ENCODE measurements at regions not wholly inside any gene's neighbourhood (a gene's known extent, or its start where the extent isn't known, plus 50 kb on each side); places are given as distances from the start of the nearest gene placed in this dataset.

DNA sequence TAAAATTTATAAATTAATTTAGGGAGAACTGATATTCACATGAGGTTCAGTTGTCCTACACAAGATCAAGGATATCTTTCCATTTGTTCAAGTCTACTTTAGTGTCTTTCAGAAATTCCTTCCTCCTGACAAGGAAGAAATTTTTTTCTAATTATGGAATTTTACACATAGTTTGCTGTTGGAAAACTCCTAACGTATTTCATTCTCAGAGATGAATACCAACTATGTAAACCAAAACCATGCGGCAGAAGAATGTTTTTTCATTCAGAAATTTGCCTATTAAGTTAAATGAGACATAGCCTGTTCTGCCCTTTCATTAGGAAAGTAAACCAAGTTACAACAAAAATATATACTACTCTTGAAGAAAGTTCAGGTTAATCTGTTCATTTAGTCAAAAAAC is 111.2 kb upstream of the PRDM1 start:
- no peak for TF ChIP-seq MEF2A (IDR thresholded peaks at IDR 0.05; ENCODE audit: borderline replicate concordance, low read depth)
- no peak for TF ChIP-seq GATA2 (CRISPR knock-in tag; IDR thresholded peaks at IDR 0.05)
- TF ChIP-seq SMC3 (IDR thresholded peaks at IDR 0.05; ENCODE audit: low read depth, low read length): no peak
- TF ChIP-seq RFX5 (IDR thresholded peaks at IDR 0.05; ENCODE audit: low read length): no peak
- no peak for TF ChIP-seq RAD21 (IDR thresholded peaks at IDR 0.05; ENCODE audit: low read length)
- TF ChIP-seq, protein P1, sequence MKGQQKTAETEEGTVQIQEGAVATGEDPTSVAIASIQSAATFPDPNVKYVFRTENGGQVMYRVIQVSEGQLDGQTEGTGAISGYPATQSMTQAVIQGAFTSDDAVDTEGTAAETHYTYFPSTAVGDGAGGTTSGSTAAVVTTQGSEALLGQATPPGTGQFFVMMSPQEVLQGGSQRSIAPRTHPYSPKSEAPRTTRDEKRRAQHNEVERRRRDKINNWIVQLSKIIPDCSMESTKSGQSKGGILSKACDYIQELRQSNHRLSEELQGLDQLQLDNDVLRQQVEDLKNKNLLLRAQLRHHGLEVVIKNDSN (IDR thresholded peaks at IDR 0.05; ENCODE audit: borderline replicate concordance, low read depth): no peak
- no peak for TF ChIP-seq FOXJ3 (CRISPR knock-in tag; IDR thresholded peaks at IDR 0.05)
- TF ChIP-seq RCOR1 (IDR thresholded peaks at IDR 0.05; ENCODE audit: low read length): no peak
- Histone ChIP-seq H3K4me2 (no peak overlapping the region), H3K36me3 (replicated peaks in 1 of 2; ENCODE audit: control insufficient read depth in 1 of 2, insufficient read depth in 2 of 2, low read length in 1 of 2) (no peaks in the 10 kb centered on the region), H3F3A (replicated peaks; ENCODE audit: insufficient read depth) (peaks cover 4% of the 10 kb centered on the region), H2AFZ (ENCODE audit: low read depth) (no peak overlapping the region), H3K9ac (no peak overlapping the region), H3K27ac (ENCODE audit: low read depth in 2 of 2, low read length in 1 of 2) (no peak overlapping the region), H3K9me3 (peaks cover 10% of the 10 kb centered on the region; the same call in 1 of the 2 replicates), H3K4me1 (ENCODE audit: control insufficient read depth in 1 of 2, insufficient read depth in 2 of 2, low read depth in 1 of 2, low read length in 1 of 2) (no peaks in the 10 kb centered on the region), H3K79me2 (ENCODE audit: insufficient read depth) (no peaks in the 10 kb centered on the region), H3K9me2 (no peaks in the 10 kb centered on the region), H3K27me3 (ENCODE audit: insufficient read depth) (no peaks in the 10 kb centered on the region), H3K4me3 (ENCODE audit: low read depth in 2 of 2, low read length in 1 of 2) (no peak overlapping the region), H4K20me1 (ENCODE audit: insufficient read depth) (no peaks in the 10 kb centered on the region)
- no peak for DNase-seq
- 26% methylated on average over 2 of the region's 2 CpGs for WGBS (ENCODE audit: low lambda C conversion rate)
- CTCF ChIA-PET: no interaction called here
- POLR2A ChIA-PET: no interaction called here

DNA sequence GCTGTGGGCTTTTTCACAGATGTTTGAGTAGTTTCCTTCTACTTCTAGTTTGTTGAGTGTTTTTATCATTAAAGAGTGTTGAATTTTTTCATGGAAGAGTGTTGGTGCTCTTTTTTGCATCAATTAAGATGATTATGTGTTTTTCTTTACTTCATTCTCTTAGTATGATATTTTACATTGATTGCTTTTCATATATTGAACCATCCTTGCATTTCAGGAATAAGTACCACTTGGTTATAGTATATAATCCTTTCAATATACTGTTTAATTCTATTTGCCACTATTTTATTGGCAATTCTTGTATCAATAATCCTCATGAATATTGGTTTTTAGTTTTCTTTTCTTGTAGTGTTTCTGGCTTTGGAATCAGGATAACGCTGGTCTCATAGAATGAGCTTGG is 113.7 kb upstream of the PRDM1 start:
- Histone ChIP-seq H3F3A (replicated peaks; ENCODE audit: insufficient read depth) (no peaks in the 10 kb centered on the region), H4K20me1 (ENCODE audit: insufficient read depth) (no peaks in the 10 kb centered on the region), H2AFZ (ENCODE audit: low read depth) (no peak overlapping the region), H3K36me3 (replicated peaks in 1 of 2; ENCODE audit: control insufficient read depth in 1 of 2, insufficient read depth in 2 of 2, low read length in 1 of 2) (no peaks in the 10 kb centered on the region), H3K4me1 (ENCODE audit: control insufficient read depth in 1 of 2, insufficient read depth in 2 of 2, low read depth in 1 of 2, low read length in 1 of 2) (no peaks in the 10 kb centered on the region), H3K9me2 (no peaks in the 10 kb centered on the region), H3K4me3 (ENCODE audit: low read depth in 2 of 2, low read length in 1 of 2) (no peak overlapping the region), H3K9me3 (peaks cover 10% of the 10 kb centered on the region; the same call in 1 of the 2 replicates), H3K27me3 (ENCODE audit: insufficient read depth) (no peaks in the 10 kb centered on the region), H3K9ac (no peak overlapping the region), H3K27ac (ENCODE audit: low read depth in 2 of 2, low read length in 1 of 2) (no peak overlapping the region), H3K4me2 (no peak overlapping the region), H3K79me2 (ENCODE audit: insufficient read depth) (no peaks in the 10 kb centered on the region)
- DNase-seq: no peak
- ChIA-PET CTCF (no interaction called here), POLR2A (no interaction called here)
- 32% methylated on average over 1 of the region's 1 CpG for WGBS (ENCODE audit: low lambda C conversion rate)
- TF ChIP-seq NFIC (IDR thresholded peaks at IDR 0.05; ENCODE audit: borderline replicate concordance): no peak
- TF ChIP-seq, protein P2, sequence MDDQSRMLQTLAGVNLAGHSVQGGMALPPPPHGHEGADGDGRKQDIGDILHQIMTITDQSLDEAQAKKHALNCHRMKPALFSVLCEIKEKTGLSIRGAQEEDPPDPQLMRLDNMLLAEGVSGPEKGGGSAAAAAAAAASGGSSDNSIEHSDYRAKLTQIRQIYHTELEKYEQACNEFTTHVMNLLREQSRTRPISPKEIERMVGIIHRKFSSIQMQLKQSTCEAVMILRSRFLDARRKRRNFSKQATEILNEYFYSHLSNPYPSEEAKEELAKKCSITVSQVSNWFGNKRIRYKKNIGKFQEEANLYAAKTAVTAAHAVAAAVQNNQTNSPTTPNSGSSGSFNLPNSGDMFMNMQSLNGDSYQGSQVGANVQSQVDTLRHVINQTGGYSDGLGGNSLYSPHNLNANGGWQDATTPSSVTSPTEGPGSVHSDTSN (IDR thresholded peaks at IDR 0.05): no peak
- TF ChIP-seq SMC3 (IDR thresholded peaks at IDR 0.05; ENCODE audit: low read depth, low read length): no peak

DNA sequence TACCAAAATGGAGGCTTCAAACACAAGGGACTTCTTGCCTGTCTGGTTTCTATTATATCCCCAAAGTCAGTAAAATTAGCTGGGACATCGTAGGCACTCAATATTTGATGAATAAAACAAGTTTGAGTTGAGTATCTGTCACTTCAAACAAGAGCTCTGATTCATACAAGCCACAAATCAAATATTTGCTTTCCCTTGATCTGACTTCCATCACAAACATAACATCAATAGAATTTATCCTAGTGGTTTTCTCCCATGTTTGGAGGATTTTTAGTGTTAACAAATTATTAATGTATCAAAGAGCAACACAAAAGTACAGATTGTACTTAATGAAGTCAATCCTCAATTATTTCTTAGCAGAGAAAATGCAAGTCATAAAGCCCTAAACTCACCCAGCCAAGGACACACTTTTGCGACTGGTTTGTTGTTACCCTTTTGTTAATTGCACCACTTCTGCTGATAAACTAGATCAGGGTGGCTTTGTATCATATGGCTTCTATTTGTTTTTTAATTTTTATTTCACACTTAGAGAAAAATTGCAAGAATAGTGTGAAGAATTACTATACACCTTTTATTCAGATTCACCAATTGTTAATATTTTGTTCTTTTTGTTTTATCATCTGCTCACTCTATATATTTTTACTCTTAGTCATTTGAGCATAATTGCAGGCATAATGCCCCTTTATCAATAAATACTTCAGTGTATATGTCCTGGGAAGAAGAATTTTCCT is 117.4 kb upstream of the PRDM1 start:
- Histone ChIP-seq H3K79me2 (ENCODE audit: insufficient read depth) (no peaks in the 10 kb centered on the region), H3K4me2 (no peak overlapping the region), H3K9me3 (peaks cover 10% of the 10 kb centered on the region; the same call in 1 of the 2 replicates), H3F3A (replicated peaks; ENCODE audit: insufficient read depth) (no peaks in the 10 kb centered on the region), H3K4me3 (ENCODE audit: low read depth in 2 of 2, low read length in 1 of 2) (no peak overlapping the region), H3K9ac (no peak overlapping the region), H3K27me3 (ENCODE audit: insufficient read depth) (no peaks in the 10 kb centered on the region), H3K36me3 (replicated peaks in 1 of 2; ENCODE audit: control insufficient read depth in 1 of 2, insufficient read depth in 2 of 2, low read length in 1 of 2) (no peaks in the 10 kb centered on the region), H3K27ac (ENCODE audit: low read depth in 2 of 2, low read length in 1 of 2) (no peak overlapping the region), H3K9me2 (no peaks in the 10 kb centered on the region), H2AFZ (ENCODE audit: low read depth) (no peak overlapping the region), H3K4me1 (ENCODE audit: control insufficient read depth in 1 of 2, insufficient read depth in 2 of 2, low read depth in 1 of 2, low read length in 1 of 2) (no peaks in the 10 kb centered on the region), H4K20me1 (ENCODE audit: insufficient read depth) (no peaks in the 10 kb centered on the region)
- 32% methylated on average over 2 of the region's 2 CpGs for WGBS (ENCODE audit: low lambda C conversion rate)
- DNase-seq: no peak
- ChIA-PET POLR2A (no interaction called here), CTCF (no interaction called here)
- TF ChIP-seq NRF1 (IDR thresholded peaks at IDR 0.05; ENCODE audit: low read depth, low read length) (no peak), TCF12 (IDR thresholded peaks at IDR 0.05) (no peak), POLR2AphosphoS5 (IDR thresholded peaks at IDR 0.05; ENCODE audit: low read depth, low read length) (no peak), MEF2A (IDR thresholded peaks at IDR 0.05; ENCODE audit: borderline replicate concordance, low read depth) (no peak), RCOR1 (IDR thresholded peaks at IDR 0.05; ENCODE audit: low read length) (no peak), SMC3 (IDR thresholded peaks at IDR 0.05; ENCODE audit: low read depth, low read length) (no peak), NFIC (IDR thresholded peaks at IDR 0.05; ENCODE audit: borderline replicate concordance) (no peak), ELF1 (IDR thresholded peaks at IDR 0.05) (no peak), EP300 (IDR thresholded peaks at IDR 0.05; ENCODE audit: borderline replicate concordance in 1 of 2, low read depth in 1 of 2, low read length in 1 of 2) (no peak), GATA2 (CRISPR knock-in tag; IDR thresholded peaks at IDR 0.05) (no peak), FOXJ3 (CRISPR knock-in tag; IDR thresholded peaks at IDR 0.05) (no peak)
- TF ChIP-seq, protein P3, sequence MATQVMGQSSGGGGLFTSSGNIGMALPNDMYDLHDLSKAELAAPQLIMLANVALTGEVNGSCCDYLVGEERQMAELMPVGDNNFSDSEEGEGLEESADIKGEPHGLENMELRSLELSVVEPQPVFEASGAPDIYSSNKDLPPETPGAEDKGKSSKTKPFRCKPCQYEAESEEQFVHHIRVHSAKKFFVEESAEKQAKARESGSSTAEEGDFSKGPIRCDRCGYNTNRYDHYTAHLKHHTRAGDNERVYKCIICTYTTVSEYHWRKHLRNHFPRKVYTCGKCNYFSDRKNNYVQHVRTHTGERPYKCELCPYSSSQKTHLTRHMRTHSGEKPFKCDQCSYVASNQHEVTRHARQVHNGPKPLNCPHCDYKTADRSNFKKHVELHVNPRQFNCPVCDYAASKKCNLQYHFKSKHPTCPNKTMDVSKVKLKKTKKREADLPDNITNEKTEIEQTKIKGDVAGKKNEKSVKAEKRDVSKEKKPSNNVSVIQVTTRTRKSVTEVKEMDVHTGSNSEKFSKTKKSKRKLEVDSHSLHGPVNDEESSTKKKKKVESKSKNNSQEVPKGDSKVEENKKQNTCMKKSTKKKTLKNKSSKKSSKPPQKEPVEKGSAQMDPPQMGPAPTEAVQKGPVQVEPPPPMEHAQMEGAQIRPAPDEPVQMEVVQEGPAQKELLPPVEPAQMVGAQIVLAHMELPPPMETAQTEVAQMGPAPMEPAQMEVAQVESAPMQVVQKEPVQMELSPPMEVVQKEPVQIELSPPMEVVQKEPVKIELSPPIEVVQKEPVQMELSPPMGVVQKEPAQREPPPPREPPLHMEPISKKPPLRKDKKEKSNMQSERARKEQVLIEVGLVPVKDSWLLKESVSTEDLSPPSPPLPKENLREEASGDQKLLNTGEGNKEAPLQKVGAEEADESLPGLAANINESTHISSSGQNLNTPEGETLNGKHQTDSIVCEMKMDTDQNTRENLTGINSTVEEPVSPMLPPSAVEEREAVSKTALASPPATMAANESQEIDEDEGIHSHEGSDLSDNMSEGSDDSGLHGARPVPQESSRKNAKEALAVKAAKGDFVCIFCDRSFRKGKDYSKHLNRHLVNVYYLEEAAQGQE (IDR thresholded peaks at IDR 0.05; ENCODE audit: low read depth, low read length): no peak
